ENCODE measurements at regions not wholly inside any gene's neighbourhood (a gene's known extent, or its start where the extent isn't known, plus 50 kb on each side); places are given as distances from the start of the nearest gene placed in this dataset.
"Not testable (repeated sequence)": the region's sequence is repeated elsewhere in the genome, so short reads cannot be mapped to it uniquely, and the experiment has no call there.

- H3K4me1 ChIP-seq = no peaks in the 10 kb centered on the region
- no peak overlapping the region for H3K27ac ChIP-seq (replicated peaks)
- no peaks in the 10 kb centered on the region for H3K36me3 ChIP-seq
- intact Hi-C loops (cut with micrococcal nuclease) = no loop called here
- H3K27me3 ChIP-seq (ENCODE audit: low read depth) = peaks cover 35% of the 10 kb centered on the region
- DNase-seq = no peak
- no peak overlapping the region for H3K4me3 ChIP-seq
- TF ChIP-seq, protein P1, sequence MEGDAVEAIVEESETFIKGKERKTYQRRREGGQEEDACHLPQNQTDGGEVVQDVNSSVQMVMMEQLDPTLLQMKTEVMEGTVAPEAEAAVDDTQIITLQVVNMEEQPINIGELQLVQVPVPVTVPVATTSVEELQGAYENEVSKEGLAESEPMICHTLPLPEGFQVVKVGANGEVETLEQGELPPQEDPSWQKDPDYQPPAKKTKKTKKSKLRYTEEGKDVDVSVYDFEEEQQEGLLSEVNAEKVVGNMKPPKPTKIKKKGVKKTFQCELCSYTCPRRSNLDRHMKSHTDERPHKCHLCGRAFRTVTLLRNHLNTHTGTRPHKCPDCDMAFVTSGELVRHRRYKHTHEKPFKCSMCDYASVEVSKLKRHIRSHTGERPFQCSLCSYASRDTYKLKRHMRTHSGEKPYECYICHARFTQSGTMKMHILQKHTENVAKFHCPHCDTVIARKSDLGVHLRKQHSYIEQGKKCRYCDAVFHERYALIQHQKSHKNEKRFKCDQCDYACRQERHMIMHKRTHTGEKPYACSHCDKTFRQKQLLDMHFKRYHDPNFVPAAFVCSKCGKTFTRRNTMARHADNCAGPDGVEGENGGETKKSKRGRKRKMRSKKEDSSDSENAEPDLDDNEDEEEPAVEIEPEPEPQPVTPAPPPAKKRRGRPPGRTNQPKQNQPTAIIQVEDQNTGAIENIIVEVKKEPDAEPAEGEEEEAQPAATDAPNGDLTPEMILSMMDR (IDR thresholded peaks at IDR 0.05; ENCODE audit: borderline replicate concordance) = no peak
- peaks cover 16% of the 10 kb centered on the region for H3K9me3 ChIP-seq (replicated peaks)
Observed at GRCh38 chr22:23450434-23450795, 129.7 kb downstream of the IGLL1 start.

DNA sequence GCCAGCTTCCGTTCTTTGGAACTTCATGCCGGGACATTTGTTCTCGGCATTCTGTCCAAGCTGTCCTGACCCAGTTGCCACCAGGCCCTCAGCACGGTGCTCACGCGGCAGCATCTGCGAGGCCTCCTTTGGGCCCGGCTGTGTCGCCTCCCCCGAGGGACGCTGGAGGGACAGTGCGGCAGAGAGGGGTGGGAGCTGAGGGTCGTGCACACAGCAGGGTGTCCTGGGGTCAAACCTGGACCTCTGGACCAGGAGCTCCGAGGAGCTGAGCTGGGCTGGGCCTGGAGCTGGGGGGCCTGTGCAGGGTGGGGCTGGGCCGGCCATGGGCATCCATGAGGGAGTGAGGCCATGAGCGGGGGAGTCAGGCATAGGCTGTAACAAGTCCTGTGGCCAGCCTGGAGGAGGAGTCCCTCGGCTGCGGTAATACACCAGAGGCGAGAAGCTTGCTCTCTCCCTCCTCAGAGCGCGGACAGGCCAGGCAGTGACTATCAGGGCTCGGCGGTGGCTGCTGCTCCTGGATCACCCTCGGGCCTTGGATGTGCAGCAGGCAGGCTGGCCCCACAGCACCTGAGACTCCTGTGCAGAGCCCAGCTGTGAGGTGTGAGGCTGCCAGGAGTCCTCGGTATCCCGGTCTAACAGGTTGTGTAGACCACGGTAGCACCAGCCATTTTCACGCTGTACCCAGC, 130.2 kb downstream of the IGLL1 start:
- H3K4me1 ChIP-seq; H3K4me3 ChIP-seq; DNase-seq; H3K27ac ChIP-seq (replicated peaks); H3K36me3 ChIP-seq; intact Hi-C loops (cut with micrococcal nuclease): not testable (repeated sequence)
- Histone ChIP-seq H3K27me3 (ENCODE audit: low read depth) (peaks cover 35% of the 10 kb centered on the region), H3K9me3 (replicated peaks) (peaks cover 16% of the 10 kb centered on the region)

DNA sequence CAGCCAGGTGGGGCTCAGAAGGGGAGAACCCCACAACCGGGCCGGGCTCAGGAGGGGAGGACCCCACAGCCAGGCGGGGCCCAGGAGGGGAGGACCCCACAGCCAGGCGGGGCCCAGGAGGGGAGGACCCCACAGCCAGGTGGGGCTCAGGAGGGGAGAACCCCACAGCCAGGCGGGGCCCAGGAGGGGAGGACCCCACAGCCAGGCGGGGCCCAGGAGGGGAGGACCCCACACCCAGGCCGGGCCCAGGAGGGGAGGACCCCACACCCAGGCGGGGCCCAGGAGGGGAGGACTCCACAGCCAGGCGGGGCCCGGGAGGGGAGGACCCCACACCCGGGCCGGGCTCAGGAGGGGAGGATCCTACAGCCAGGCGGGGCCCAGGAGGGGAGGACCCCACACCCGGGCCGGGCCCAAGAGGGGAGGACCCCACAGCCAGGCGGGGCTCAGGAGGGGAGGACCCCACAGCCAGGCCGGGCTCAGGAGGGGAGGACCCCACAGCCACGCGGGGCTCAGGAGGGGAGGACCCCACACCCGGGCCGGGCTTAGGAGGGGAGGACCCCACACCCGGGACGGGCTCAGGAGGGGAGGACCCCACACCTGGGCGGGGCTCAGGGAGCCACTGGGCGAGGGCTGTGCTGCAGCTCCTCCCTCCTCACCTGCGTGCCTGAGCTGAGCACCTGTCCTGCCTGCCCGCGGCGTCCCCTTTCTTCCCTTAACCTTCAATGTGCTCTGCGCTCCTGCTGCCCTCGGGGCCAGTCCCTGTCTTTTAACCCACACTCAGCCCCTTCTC, 131.4 kb downstream of the IGLL1 start:
- Histone ChIP-seq H3K27me3 (ENCODE audit: low read depth) (peaks cover 33% of the 10 kb centered on the region), H3K9me3 (replicated peaks) (peaks cover 16% of the 10 kb centered on the region)
- H3K4me3 ChIP-seq; H3K27ac ChIP-seq (replicated peaks); intact Hi-C loops (cut with micrococcal nuclease); DNase-seq; H3K4me1 ChIP-seq; H3K36me3 ChIP-seq: not testable (repeated sequence)

- Histone ChIP-seq H3K36me3 (no peaks in the 10 kb centered on the region), H3K4me1 (no peaks in the 10 kb centered on the region), H3K27ac (replicated peaks) (no peak overlapping the region), H3K9me3 (replicated peaks) (peaks cover 16% of the 10 kb centered on the region), H3K4me3 (no peak overlapping the region), H3K27me3 (ENCODE audit: low read depth) (peaks cover 15% of the 10 kb centered on the region)
- DNase-seq = no peak
- TF ChIP-seq, protein P1 (IDR thresholded peaks at IDR 0.05; ENCODE audit: borderline replicate concordance) = no peak
- intact Hi-C loops (cut with micrococcal nuclease) = no loop called here
Observed at GRCh38 chr22:23446796-23447350, 133.2 kb downstream of the IGLL1 start.

DNA sequence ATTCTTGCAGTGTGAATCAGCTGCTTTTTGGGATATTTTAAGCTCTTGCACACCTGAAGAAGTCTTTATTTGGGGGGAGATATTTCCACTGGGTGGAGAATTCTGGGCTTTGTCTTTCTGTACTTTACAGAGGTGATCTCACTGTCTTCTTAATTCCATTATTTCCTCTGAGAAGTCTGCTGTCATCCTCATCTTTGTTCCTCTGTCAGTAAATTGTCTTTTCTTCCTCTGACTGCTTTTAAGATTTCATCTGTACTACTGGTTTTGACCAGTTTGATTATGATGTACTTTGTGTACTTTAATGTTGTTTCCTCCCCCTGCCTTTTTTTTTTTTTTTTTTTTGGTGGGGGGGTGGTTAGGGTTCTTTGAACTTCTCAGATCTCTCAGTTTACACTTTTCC, 133.9 kb downstream of the IGLL1 start:
- peaks cover 16% of the 10 kb centered on the region for H3K9me3 ChIP-seq (replicated peaks)
- intact Hi-C loops (cut with micrococcal nuclease); DNase-seq; H3K4me1 ChIP-seq; H3K36me3 ChIP-seq; H3K27ac ChIP-seq (replicated peaks); H3K4me3 ChIP-seq; H3K27me3 ChIP-seq (ENCODE audit: low read depth): not testable (repeated sequence)

DNA sequence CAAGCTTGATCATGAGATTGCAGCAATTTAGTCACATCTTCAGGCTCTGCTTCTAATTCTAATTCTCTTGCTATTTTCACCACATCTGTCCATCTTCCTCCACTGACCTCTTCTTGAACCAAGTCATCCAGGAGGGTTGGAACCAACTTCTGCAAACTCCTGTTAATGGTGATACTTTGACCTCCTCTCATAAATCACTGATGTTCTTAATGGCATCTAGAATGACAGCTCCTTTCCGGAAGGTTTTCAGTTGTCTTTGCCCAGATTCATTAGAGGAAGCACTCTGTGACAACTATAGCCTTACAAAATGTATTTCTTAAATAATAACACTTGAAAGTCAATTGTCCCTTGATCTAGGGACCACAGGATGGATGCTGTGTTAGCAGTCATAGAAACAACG, 136.2 kb downstream of the IGLL1 start:
- H3K36me3 ChIP-seq; H3K27me3 ChIP-seq (ENCODE audit: low read depth); H3K27ac ChIP-seq (replicated peaks); intact Hi-C loops (cut with micrococcal nuclease); H3K4me3 ChIP-seq; DNase-seq; H3K4me1 ChIP-seq: not testable (repeated sequence)
- peaks cover 16% of the 10 kb centered on the region for H3K9me3 ChIP-seq (replicated peaks)

- DNase-seq; H3K36me3 ChIP-seq; intact Hi-C loops (cut with micrococcal nuclease); H3K9me3 ChIP-seq (replicated peaks); H3K4me1 ChIP-seq; H3K27ac ChIP-seq (replicated peaks); H3K4me3 ChIP-seq: not testable (repeated sequence)
- H3K27me3 ChIP-seq (ENCODE audit: low read depth) = peaks cover 13% of the 10 kb centered on the region
Observed at GRCh38 chr22:23439581-23439980, 140.5 kb downstream of the IGLL1 start.

DNA sequence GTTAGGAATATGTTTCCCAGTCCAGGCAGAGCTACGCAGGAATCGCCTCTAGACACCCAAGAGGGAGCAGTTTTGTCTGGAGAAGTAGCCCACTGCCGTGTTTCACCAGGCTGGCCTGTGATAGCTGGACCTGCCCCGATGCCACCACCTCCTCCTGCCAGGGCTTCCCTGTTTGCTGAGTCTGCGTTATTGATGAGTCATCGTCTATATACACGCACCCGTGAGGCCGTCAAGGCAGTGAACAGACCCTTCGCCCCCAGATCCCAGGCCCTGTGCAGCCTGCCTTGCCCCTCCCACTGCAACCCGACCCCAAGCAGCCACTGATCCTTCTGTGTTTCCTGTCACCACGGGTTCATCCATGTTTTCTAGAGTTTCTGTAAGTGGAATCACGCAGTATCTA, 141.9 kb downstream of the IGLL1 start:
- H3K9me3 ChIP-seq (replicated peaks) = no peaks in the 10 kb centered on the region
- no peak overlapping the region for H3K4me3 ChIP-seq
- no peak for DNase-seq
- intact Hi-C loops (cut with micrococcal nuclease) = no loop called here
- no peaks in the 10 kb centered on the region for H3K36me3 ChIP-seq
- peaks cover under 1% of the 10 kb centered on the region for H3K4me1 ChIP-seq
- TF ChIP-seq, protein P1 (IDR thresholded peaks at IDR 0.05; ENCODE audit: borderline replicate concordance) = no peak
- peaks cover 22% of the 10 kb centered on the region for H3K27me3 ChIP-seq (ENCODE audit: low read depth)
- H3K27ac ChIP-seq (replicated peaks) = no peak overlapping the region
